PC-3 (cell line): ENCODE measurements at regions not wholly inside any gene's neighbourhood (a gene's known extent, or its start where the extent isn't known, plus 50 kb on each side); places are given as distances from the start of the nearest gene placed in this dataset.

Experiments
- CTCF ChIP-seq: fragments of 300-600 bp; sonication (generic); conservative IDR thresholded peaks from 2 replicates; pipeline ENCODE4 v1.5.1; 2017; ENCODE audit warnings: antibody characterized with exemption, low read depth, mild to moderate bottlenecking, low read length
- EZH2 ChIP-seq: fragments of 300-600 bp; sonication (generic); IDR thresholded peaks from one replicate; pipeline ENCODE4 v1.6.1; 2017; ENCODE audit warnings: antibody characterized with exemption, mild to moderate bottlenecking, low read length; ENCODE audit not compliant: unreplicated experiment
- EZH2phosphoT487 ChIP-seq: fragments of 300-600 bp; sonication (generic); IDR thresholded peaks from 2 replicates; pipeline ENCODE4 v1.6.1; 2018; ENCODE audit warnings: mild to moderate bottlenecking, antibody characterized with exemption, low read length, borderline replicate concordance

GRCh38 chr4:111231281-111231680 is 608.4 kb upstream of the PITX2 start:
- TF ChIP-seq CTCF (no peak), EZH2 (no peak), EZH2phosphoT487 (no peak)
